GM23338 (cell line): ENCODE measurements at regions not wholly inside any gene's neighbourhood (a gene's known extent, or its start where the extent isn't known, plus 50 kb on each side); places are given as distances from the start of the nearest gene placed in this dataset.
A peak's percentile ranks its signal among the peaks of the same experiment; 100 is the strongest.

Source experiments
- ATAC-seq: fragments of 200-7000 bp; cut with Tn5 transposase; 3 replicates; pipeline ENCODE4 v1.9.1; 2020
- DNase-seq: peaks from one replicate; pipeline ENCODE4 v3.0.0-alpha.2; 2015; ENCODE audit warnings: low spot score
- H2AFZ ChIP-seq: fragments of 200-600 bp; sonication (generic); 2 replicates; pipeline ENCODE4 v1.8.0; 2016; ENCODE audit warnings: antibody characterized with exemption, mild to moderate bottlenecking, moderate library complexity
- H3F3A ChIP-seq: fragments of 200-600 bp; sonication (generic); replicated peaks from 2 replicates; pipeline ENCODE4 v1.8.0; 2017; ENCODE audit warnings: antibody characterized with exemption, mixed run types, low read depth
- H3K27ac ChIP-seq: fragments of 200-600 bp; sonication (generic); 2 replicates; pipeline ENCODE4 v1.6.1; 2016; ENCODE audit warnings: low read depth
- H3K27me3 ChIP-seq: fragments of 200-600 bp; sonication (generic); 2 replicates; pipeline ENCODE4 v1.8.0; 2016; ENCODE audit warnings: mild to moderate bottlenecking, mixed run types, moderate library complexity; ENCODE audit not compliant: insufficient read depth
- H3K36me3 ChIP-seq: fragments of 200-600 bp; sonication (generic); 2 replicates; pipeline ENCODE4 v1.8.0; 2016; ENCODE audit warnings: mild to moderate bottlenecking; ENCODE audit not compliant: insufficient read depth
- H3K4me1 ChIP-seq: fragments of 200-600 bp; sonication (generic); 2 replicates; pipeline ENCODE4 v1.8.0; 2016; ENCODE audit warnings: mild to moderate bottlenecking, moderate library complexity; ENCODE audit not compliant: insufficient read depth
- H3K4me2 ChIP-seq: fragments of 200-600 bp; sonication (generic); 2 replicates; pipeline ENCODE4 v1.7.1; 2017; ENCODE audit warnings: mixed run types
- H3K4me3 ChIP-seq: fragments of 200-600 bp; sonication (generic); 2 replicates; pipeline ENCODE4 v1.6.1; 2016; ENCODE audit warnings: mixed run types
- H3K79me2 ChIP-seq: fragments of 200-600 bp; sonication (generic); replicated peaks from 2 replicates; pipeline ENCODE4 v1.8.0; 2017; ENCODE audit warnings: mild to moderate bottlenecking; ENCODE audit not compliant: insufficient read depth
- H3K9me2 ChIP-seq: fragments of 200-600 bp; sonication (generic); 2 replicates; pipeline ENCODE4 v1.8.0; 2017; ENCODE audit not compliant: insufficient read depth
- H4K20me1 ChIP-seq: fragments of 200-600 bp; sonication (generic); replicated peaks from 2 replicates; pipeline ENCODE4 v1.8.0; 2017; ENCODE audit warnings: mild to moderate bottlenecking; ENCODE audit not compliant: insufficient read depth
- H3K27ac Mint-ChIP-seq: 2 replicates; pipeline ENCODE4 v1.8.0; 2020; ENCODE audit warnings: inconsistent platforms, mild to moderate bottlenecking, moderate library complexity, mixed read lengths
- H3K27me3 Mint-ChIP-seq: 3 replicates; pipeline ENCODE4 v1.8.0; 2022; ENCODE audit warnings: low read depth, mild to moderate bottlenecking, moderate library complexity, mixed read lengths, inconsistent platforms; ENCODE audit not compliant: insufficient read depth, poor library complexity
- H3K36me3 Mint-ChIP-seq: 3 replicates; pipeline ENCODE4 v1.8.0; 2021; ENCODE audit warnings: low read depth, mild to moderate bottlenecking, inconsistent platforms, moderate library complexity, mixed read lengths
- H3K4me1 Mint-ChIP-seq: 3 replicates; pipeline ENCODE4 v1.8.0; 2020; ENCODE audit warnings: mild to moderate bottlenecking, inconsistent platforms, mixed read lengths
- H3K4me3 Mint-ChIP-seq: 3 replicates; pipeline ENCODE4 v1.8.0; 2021; ENCODE audit warnings: moderate library complexity, mild to moderate bottlenecking, inconsistent platforms, mixed read lengths
- H3K9me3 Mint-ChIP-seq: 3 replicates; pipeline ENCODE4 v1.8.0; 2020; ENCODE audit warnings: moderate library complexity, mild to moderate bottlenecking, inconsistent platforms, mixed read lengths
- EZH2phosphoT487 ChIP-seq: fragments of 200-600 bp; sonication (generic); IDR thresholded peaks from one replicate; pipeline ENCODE4 v1.8.1; 2018; ENCODE audit warnings: antibody characterized with exemption; ENCODE audit not compliant: unreplicated experiment
- TF ChIP-seq, protein P1 (sequence below), 2 experiments: fragments of 200-600 bp in 1 of 2; sonication (generic) in 1 of 2; conservative IDR thresholded peaks; 2 replicates each; pipeline versions ENCODE4 v1.5.1 to v1.6.1; 2016 to 2017; ENCODE audit warnings: antibody characterized with exemption in 2 of 2, low read depth in 2 of 2, mild to moderate bottlenecking in 2 of 2, moderate library complexity in 1 of 2
- TF ChIP-seq, protein P2 (sequence below): fragments of 250-450 bp; sonication (Bioruptor Pico); IDR thresholded peaks from 2 replicates; pipeline ENCODE4 v1.5.0; 2020; ENCODE audit warnings: mild to moderate bottlenecking, moderate library complexity

DNA sequence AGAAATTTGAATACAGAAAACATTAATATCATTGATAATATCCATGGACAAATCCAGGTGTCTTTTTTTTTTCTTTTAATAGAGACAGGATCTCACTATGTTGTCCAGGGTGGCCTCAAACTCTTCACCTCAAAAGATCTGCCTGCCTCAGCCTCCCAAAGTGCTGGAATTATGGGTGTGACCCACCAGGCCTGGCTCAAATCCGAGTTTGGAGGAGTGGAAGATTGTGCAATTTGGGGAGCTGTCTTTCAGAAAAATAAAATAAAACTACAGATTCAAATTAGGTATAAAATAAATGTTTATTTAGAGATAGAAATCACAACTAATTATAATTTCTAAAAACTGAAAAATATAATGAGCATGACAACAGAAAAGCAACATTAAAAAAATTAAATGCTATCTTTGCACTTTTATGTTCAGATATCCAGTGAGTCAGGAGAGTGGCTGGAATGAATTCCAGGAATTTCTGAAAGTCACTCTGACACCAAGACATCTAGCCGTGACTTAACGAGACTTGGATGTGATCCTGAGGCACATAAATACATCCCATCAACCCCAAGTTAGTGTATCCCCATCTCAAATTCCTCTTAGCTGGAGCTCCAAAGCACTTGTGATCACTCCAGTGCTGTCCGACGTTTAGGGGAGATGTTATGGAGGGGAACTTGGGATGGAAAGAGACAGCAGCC, 128.6 kb upstream of the THY1 start:
- ATAC-seq (no peak), DNase-seq (peak; percentile 8)
- Histone ChIP-seq H4K20me1 (no peaks in the 10 kb centered on the region), H3K9me2 (no peaks in the 10 kb centered on the region), H3K36me3 (no peaks in the 10 kb centered on the region), H3K4me1 (no peaks in the 10 kb centered on the region), H3K27ac (no peak overlapping the region), H2AFZ (no peak overlapping the region), H3K4me2 (no peak overlapping the region), H3K79me2 (no peaks in the 10 kb centered on the region), H3K4me3 (no peak overlapping the region), H3K27me3 (no peaks in the 10 kb centered on the region), H3F3A (no peaks in the 10 kb centered on the region)
- H3K4me3 Mint-ChIP-seq = no peak overlapping the region
- H3K27me3 Mint-ChIP-seq = peaks cover 3% of the 10 kb centered on the region
- peaks cover 11% of the 10 kb centered on the region; the same call in 1 of the 3 replicates for H3K36me3 Mint-ChIP-seq
- TF ChIP-seq, protein P1, sequence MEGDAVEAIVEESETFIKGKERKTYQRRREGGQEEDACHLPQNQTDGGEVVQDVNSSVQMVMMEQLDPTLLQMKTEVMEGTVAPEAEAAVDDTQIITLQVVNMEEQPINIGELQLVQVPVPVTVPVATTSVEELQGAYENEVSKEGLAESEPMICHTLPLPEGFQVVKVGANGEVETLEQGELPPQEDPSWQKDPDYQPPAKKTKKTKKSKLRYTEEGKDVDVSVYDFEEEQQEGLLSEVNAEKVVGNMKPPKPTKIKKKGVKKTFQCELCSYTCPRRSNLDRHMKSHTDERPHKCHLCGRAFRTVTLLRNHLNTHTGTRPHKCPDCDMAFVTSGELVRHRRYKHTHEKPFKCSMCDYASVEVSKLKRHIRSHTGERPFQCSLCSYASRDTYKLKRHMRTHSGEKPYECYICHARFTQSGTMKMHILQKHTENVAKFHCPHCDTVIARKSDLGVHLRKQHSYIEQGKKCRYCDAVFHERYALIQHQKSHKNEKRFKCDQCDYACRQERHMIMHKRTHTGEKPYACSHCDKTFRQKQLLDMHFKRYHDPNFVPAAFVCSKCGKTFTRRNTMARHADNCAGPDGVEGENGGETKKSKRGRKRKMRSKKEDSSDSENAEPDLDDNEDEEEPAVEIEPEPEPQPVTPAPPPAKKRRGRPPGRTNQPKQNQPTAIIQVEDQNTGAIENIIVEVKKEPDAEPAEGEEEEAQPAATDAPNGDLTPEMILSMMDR (conservative IDR thresholded peaks at IDR 0.05; ENCODE audit: low read depth in 2 of 2) = no peak
- no peak for TF ChIP-seq EZH2phosphoT487
- TF ChIP-seq, protein P2, sequence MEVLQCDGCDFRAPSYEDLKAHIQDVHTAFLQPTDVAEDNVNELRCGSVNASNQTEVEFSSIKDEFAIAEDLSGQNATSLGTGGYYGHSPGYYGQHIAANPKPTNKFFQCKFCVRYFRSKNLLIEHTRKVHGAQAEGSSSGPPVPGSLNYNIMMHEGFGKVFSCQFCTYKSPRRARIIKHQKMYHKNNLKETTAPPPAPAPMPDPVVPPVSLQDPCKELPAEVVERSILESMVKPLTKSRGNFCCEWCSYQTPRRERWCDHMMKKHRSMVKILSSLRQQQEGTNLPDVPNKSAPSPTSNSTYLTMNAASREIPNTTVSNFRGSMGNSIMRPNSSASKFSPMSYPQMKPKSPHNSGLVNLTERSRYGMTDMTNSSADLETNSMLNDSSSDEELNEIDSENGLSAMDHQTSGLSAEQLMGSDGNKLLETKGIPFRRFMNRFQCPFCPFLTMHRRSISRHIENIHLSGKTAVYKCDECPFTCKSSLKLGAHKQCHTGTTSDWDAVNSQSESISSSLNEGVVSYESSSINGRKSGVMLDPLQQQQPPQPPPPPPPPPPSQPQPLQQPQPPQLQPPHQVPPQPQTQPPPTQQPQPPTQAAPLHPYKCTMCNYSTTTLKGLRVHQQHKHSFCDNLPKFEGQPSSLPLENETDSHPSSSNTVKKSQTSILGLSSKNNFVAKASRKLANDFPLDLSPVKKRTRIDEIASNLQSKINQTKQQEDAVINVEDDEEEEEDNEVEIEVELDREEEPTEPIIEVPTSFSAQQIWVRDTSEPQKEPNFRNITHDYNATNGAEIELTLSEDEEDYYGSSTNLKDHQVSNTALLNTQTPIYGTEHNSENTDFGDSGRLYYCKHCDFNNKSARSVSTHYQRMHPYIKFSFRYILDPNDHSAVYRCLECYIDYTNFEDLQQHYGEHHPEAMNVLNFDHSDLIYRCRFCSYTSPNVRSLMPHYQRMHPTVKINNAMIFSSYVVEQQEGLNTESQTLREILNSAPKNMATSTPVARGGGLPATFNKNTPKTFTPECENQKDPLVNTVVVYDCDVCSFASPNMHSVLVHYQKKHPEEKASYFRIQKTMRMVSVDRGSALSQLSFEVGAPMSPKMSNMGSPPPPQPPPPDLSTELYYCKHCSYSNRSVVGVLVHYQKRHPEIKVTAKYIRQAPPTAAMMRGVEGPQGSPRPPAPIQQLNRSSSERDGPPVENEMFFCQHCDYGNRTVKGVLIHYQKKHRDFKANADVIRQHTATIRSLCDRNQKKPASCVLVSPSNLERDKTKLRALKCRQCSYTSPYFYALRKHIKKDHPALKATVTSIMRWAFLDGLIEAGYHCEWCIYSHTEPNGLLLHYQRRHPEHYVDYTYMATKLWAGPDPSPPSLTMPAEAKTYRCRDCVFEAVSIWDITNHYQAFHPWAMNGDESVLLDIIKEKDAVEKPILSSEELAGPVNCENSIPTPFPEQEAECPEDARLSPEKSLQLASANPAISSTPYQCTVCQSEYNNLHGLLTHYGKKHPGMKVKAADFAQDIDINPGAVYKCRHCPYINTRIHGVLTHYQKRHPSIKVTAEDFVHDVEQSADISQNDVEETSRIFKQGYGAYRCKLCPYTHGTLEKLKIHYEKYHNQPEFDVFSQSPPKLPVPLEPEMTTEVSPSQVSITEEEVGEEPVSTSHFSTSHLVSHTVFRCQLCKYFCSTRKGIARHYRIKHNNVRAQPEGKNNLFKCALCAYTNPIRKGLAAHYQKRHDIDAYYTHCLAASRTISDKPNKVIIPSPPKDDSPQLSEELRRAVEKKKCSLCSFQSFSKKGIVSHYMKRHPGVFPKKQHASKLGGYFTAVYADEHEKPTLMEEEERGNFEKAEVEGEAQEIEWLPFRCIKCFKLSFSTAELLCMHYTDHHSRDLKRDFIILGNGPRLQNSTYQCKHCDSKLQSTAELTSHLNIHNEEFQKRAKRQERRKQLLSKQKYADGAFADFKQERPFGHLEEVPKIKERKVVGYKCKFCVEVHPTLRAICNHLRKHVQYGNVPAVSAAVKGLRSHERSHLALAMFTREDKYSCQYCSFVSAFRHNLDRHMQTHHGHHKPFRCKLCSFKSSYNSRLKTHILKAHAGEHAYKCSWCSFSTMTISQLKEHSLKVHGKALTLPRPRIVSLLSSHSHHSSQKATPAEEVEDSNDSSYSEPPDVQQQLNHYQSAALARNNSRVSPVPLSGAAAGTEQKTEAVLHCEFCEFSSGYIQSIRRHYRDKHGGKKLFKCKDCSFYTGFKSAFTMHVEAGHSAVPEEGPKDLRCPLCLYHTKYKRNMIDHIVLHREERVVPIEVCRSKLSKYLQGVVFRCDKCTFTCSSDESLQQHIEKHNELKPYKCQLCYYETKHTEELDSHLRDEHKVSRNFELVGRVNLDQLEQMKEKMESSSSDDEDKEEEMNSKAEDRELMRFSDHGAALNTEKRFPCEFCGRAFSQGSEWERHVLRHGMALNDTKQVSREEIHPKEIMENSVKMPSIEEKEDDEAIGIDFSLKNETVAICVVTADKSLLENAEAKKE = no peak
- H3K4me1 Mint-ChIP-seq = peaks cover 5% of the 10 kb centered on the region; the same call in 2 of the 3 replicates
- H3K27ac Mint-ChIP-seq = no peak overlapping the region
- H3K9me3 Mint-ChIP-seq = peaks cover 25% of the 10 kb centered on the region; the same call in 2 of the 3 replicates
